Activated naive CD8-positive, alpha-beta T cell treated with anti-CD3 and anti-CD28 coated beads for 36 hours (primary cell): ENCODE measurements at regions not wholly inside any gene's neighbourhood (a gene's known extent, or its start where the extent isn't known, plus 50 kb on each side); places are given as distances from the start of the nearest gene placed in this dataset.

ENCODE experiments used
- DNase-seq: peaks from one replicate; pipeline ENCODE4 v3.0.0; 2021
- H3K27ac Mint-ChIP-seq: one replicate; pipeline ENCODE4 v1.8.0; 2022; ENCODE audit warnings: mild to moderate bottlenecking, moderate library complexity, mixed read lengths
- H3K27me3 Mint-ChIP-seq: one replicate; pipeline ENCODE4 v1.8.0; 2022; ENCODE audit warnings: mild to moderate bottlenecking, mixed read lengths
- H3K36me3 Mint-ChIP-seq: one replicate; pipeline ENCODE4 v1.8.0; 2021; ENCODE audit warnings: mild to moderate bottlenecking, mixed read lengths
- H3K4me1 Mint-ChIP-seq: one replicate; pipeline ENCODE4 v1.8.0; 2021; ENCODE audit warnings: mixed read lengths
- H3K4me3 Mint-ChIP-seq: one replicate; pipeline ENCODE4 v1.8.0; 2022; ENCODE audit warnings: mild to moderate bottlenecking, moderate library complexity, mixed read lengths
- H3K9me3 Mint-ChIP-seq: one replicate; pipeline ENCODE4 v1.8.0; 2022; ENCODE audit warnings: mixed read lengths

- Mint-ChIP-seq H3K9me3 (no peaks in the 10 kb centered on the region), H3K4me1 (peaks cover 4% of the 10 kb centered on the region), H3K36me3 (no peaks in the 10 kb centered on the region), H3K4me3 (no peak overlapping the region), H3K27me3 (no peaks in the 10 kb centered on the region), H3K27ac (no peak overlapping the region)
- DNase-seq: no peak
These were observed 119.8 kb upstream of the TLE3 start for GRCh38 chr15:70217226-70218160.

- peaks cover 7% of the 10 kb centered on the region for H3K4me1 Mint-ChIP-seq
- H3K27ac Mint-ChIP-seq: no peak overlapping the region
- DNase-seq: no peak
- H3K4me3 Mint-ChIP-seq: no peak overlapping the region
- H3K27me3 Mint-ChIP-seq: no peaks in the 10 kb centered on the region
- no peaks in the 10 kb centered on the region for H3K9me3 Mint-ChIP-seq
- no peaks in the 10 kb centered on the region for H3K36me3 Mint-ChIP-seq
These were observed 118.2 kb upstream of the TLE3 start for GRCh38 chr15:70215951-70216350.

GRCh38 chr15:70214941-70215635 lies 117.4 kb upstream of the TLE3 start:
- Mint-ChIP-seq H3K4me3 (no peak overlapping the region), H3K36me3 (no peaks in the 10 kb centered on the region), H3K27ac (no peak overlapping the region), H3K4me1 (peaks cover 7% of the 10 kb centered on the region), H3K27me3 (no peaks in the 10 kb centered on the region), H3K9me3 (no peaks in the 10 kb centered on the region)
- DNase-seq: no peak

- no peaks in the 10 kb centered on the region for H3K27me3 Mint-ChIP-seq
- peaks cover 7% of the 10 kb centered on the region for H3K4me1 Mint-ChIP-seq
- no peaks in the 10 kb centered on the region for H3K9me3 Mint-ChIP-seq
- no peak overlapping the region for H3K27ac Mint-ChIP-seq
- H3K4me3 Mint-ChIP-seq: no peak overlapping the region
- no peaks in the 10 kb centered on the region for H3K36me3 Mint-ChIP-seq
- no peak for DNase-seq
These were observed 116.6 kb upstream of the TLE3 start for GRCh38 chr15:70214276-70214675.

GRCh38 chr15:70213794-70214193 lies 116.1 kb upstream of the TLE3 start:
- DNase-seq: no peak
- Mint-ChIP-seq H3K36me3 (no peaks in the 10 kb centered on the region), H3K27me3 (no peaks in the 10 kb centered on the region), H3K27ac (no peak overlapping the region), H3K9me3 (no peaks in the 10 kb centered on the region), H3K4me1 (peaks cover 7% of the 10 kb centered on the region), H3K4me3 (no peak overlapping the region)

- Mint-ChIP-seq H3K36me3 (no peaks in the 10 kb centered on the region), H3K4me1 (peaks cover 7% of the 10 kb centered on the region), H3K9me3 (no peaks in the 10 kb centered on the region)
These were observed 115.2 kb upstream of the TLE3 start for GRCh38 chr15:70212963-70213315.

GRCh38 chr15:70212286-70212962 lies 114.7 kb upstream of the TLE3 start:
- no peak for DNase-seq
- H3K27ac Mint-ChIP-seq: no peak overlapping the region
- H3K9me3 Mint-ChIP-seq: no peaks in the 10 kb centered on the region
- H3K36me3 Mint-ChIP-seq: no peaks in the 10 kb centered on the region
- H3K4me1 Mint-ChIP-seq: peaks cover 7% of the 10 kb centered on the region
- H3K4me3 Mint-ChIP-seq: no peak overlapping the region
- H3K27me3 Mint-ChIP-seq: peaks cover 3% of the 10 kb centered on the region

More at GRCh38 chr15:70212963-70213315, 115.2 kb upstream of the TLE3 start:
- H3K4me3 Mint-ChIP-seq: no peak overlapping the region
- no peak overlapping the region for H3K27ac Mint-ChIP-seq
- H3K27me3 Mint-ChIP-seq: no peaks in the 10 kb centered on the region
- DNase-seq: no peak

GRCh38 chr15:70210528-70210927 lies 112.8 kb upstream of the TLE3 start:
- no peaks in the 10 kb centered on the region for H3K36me3 Mint-ChIP-seq
- no peaks in the 10 kb centered on the region for H3K9me3 Mint-ChIP-seq
- H3K4me1 Mint-ChIP-seq: peaks cover 7% of the 10 kb centered on the region
- DNase-seq: no peak
- H3K4me3 Mint-ChIP-seq: no peak overlapping the region
- H3K27ac Mint-ChIP-seq: no peak overlapping the region
- H3K27me3 Mint-ChIP-seq: peaks cover 6% of the 10 kb centered on the region

- DNase-seq: no peak
- H3K4me1 Mint-ChIP-seq: peaks cover 7% of the 10 kb centered on the region
- no peak overlapping the region for H3K27ac Mint-ChIP-seq
- H3K36me3 Mint-ChIP-seq: no peaks in the 10 kb centered on the region
- H3K4me3 Mint-ChIP-seq: no peak overlapping the region
- no peaks in the 10 kb centered on the region for H3K9me3 Mint-ChIP-seq
- peaks cover 6% of the 10 kb centered on the region for H3K27me3 Mint-ChIP-seq
These were observed 112.4 kb upstream of the TLE3 start for GRCh38 chr15:70210076-70210475.

- DNase-seq: no peak
- H3K36me3 Mint-ChIP-seq: no peaks in the 10 kb centered on the region
- H3K9me3 Mint-ChIP-seq: no peaks in the 10 kb centered on the region
- H3K4me3 Mint-ChIP-seq: no peak overlapping the region
- H3K27me3 Mint-ChIP-seq: peaks cover 6% of the 10 kb centered on the region
- no peak overlapping the region for H3K27ac Mint-ChIP-seq
- H3K4me1 Mint-ChIP-seq: peaks cover 7% of the 10 kb centered on the region
These were observed 111.8 kb upstream of the TLE3 start for GRCh38 chr15:70209499-70209898.

- DNase-seq: no peak
- no peak overlapping the region for H3K27ac Mint-ChIP-seq
- peaks cover 7% of the 10 kb centered on the region for H3K4me1 Mint-ChIP-seq
- no peaks in the 10 kb centered on the region for H3K36me3 Mint-ChIP-seq
- H3K9me3 Mint-ChIP-seq: no peaks in the 10 kb centered on the region
- no peak overlapping the region for H3K4me3 Mint-ChIP-seq
- peaks cover 6% of the 10 kb centered on the region for H3K27me3 Mint-ChIP-seq
These were observed 110.6 kb upstream of the TLE3 start for GRCh38 chr15:70208332-70208731.

- Mint-ChIP-seq H3K4me3 (no peak overlapping the region), H3K27ac (no peak overlapping the region), H3K4me1 (no peaks in the 10 kb centered on the region), H3K9me3 (no peaks in the 10 kb centered on the region), H3K27me3 (peaks cover 6% of the 10 kb centered on the region), H3K36me3 (no peaks in the 10 kb centered on the region)
- no peak for DNase-seq
These were observed 109.0 kb upstream of the TLE3 start for GRCh38 chr15:70206668-70207067.

- Mint-ChIP-seq H3K9me3 (no peaks in the 10 kb centered on the region), H3K36me3 (no peaks in the 10 kb centered on the region), H3K27me3 (peaks cover 6% of the 10 kb centered on the region), H3K4me1 (no peaks in the 10 kb centered on the region), H3K4me3 (no peak overlapping the region), H3K27ac (no peak overlapping the region)
- no peak for DNase-seq
These were observed 106.9 kb upstream of the TLE3 start for GRCh38 chr15:70204652-70205051.

GRCh38 chr15:70203981-70204560 lies 106.4 kb upstream of the TLE3 start:
- H3K27ac Mint-ChIP-seq: no peak overlapping the region
- DNase-seq: no peak
- H3K36me3 Mint-ChIP-seq: no peaks in the 10 kb centered on the region
- H3K27me3 Mint-ChIP-seq: peaks cover 6% of the 10 kb centered on the region
- no peak overlapping the region for H3K4me3 Mint-ChIP-seq
- no peaks in the 10 kb centered on the region for H3K4me1 Mint-ChIP-seq
- H3K9me3 Mint-ChIP-seq: no peaks in the 10 kb centered on the region

GRCh38 chr15:70202756-70203155 lies 105.0 kb upstream of the TLE3 start:
- no peaks in the 10 kb centered on the region for H3K36me3 Mint-ChIP-seq

More at GRCh38 chr15:70202756-70203155, 105.0 kb upstream of the TLE3 start:
- Mint-ChIP-seq H3K4me3 (no peak overlapping the region), H3K27me3 (peaks cover 5% of the 10 kb centered on the region), H3K4me1 (no peaks in the 10 kb centered on the region), H3K9me3 (no peaks in the 10 kb centered on the region), H3K27ac (no peak overlapping the region)
- no peak for DNase-seq
